ENCODE measurements at regions not wholly inside any gene's neighbourhood (a gene's known extent, or its start where the extent isn't known, plus 50 kb on each side); places are given as distances from the start of the nearest gene placed in this dataset.

GRCh38 chr3:111252779-111253178 lies 181.2 kb downstream of the NECTIN3 start:
- TF ChIP-seq CTCF (IDR thresholded peaks at IDR 0.05 in 2 of 3, conservative IDR thresholded peaks at IDR 0.05 in 1 of 3; ENCODE audit: insufficient read depth in 2 of 3, low read depth in 1 of 3, low read length in 3 of 3) (no peak), ATF2 (CRISPR knock-in tag; IDR thresholded peaks at IDR 0.05) (no peak), KDM4B (IDR thresholded peaks at IDR 0.05; ENCODE audit: borderline replicate concordance in 2 of 2, low read depth in 1 of 2) (no peak), REST (IDR thresholded peaks at IDR 0.05; ENCODE audit: borderline replicate concordance) (no peak), REST (CRISPR knock-in tag; IDR thresholded peaks at IDR 0.05; ENCODE audit: low read depth) (no peak), U2AF2 (optimal IDR thresholded peaks at IDR 0.05; ENCODE audit: low read depth, low read length) (no peak), SRF (CRISPR knock-in tag; IDR thresholded peaks at IDR 0.05) (no peak), SMARCC2 (IDR thresholded peaks at IDR 0.05; ENCODE audit: low read depth) (no peak), ILF3 (IDR thresholded peaks at IDR 0.05; ENCODE audit: borderline replicate concordance) (no peak), MYC (IDR thresholded peaks at IDR 0.05; ENCODE audit: low read depth, low read length) (no peak), MYC (CRISPR knock-in tag; IDR thresholded peaks at IDR 0.05; ENCODE audit: borderline replicate concordance, low read depth) (no peak), YY1 (IDR thresholded peaks at IDR 0.05; ENCODE audit: borderline replicate concordance in 1 of 3, control insufficient read depth in 1 of 3, extremely low read depth in 1 of 3, insufficient read depth in 3 of 3, insufficient read length in 1 of 3, insufficient replicate concordance in 2 of 3, low read depth in 1 of 3, low read length in 2 of 3) (no peak), ARHGAP35 (IDR thresholded peaks at IDR 0.05; ENCODE audit: partially characterized antibody) (no peak)
- TF ChIP-seq, protein P1, sequence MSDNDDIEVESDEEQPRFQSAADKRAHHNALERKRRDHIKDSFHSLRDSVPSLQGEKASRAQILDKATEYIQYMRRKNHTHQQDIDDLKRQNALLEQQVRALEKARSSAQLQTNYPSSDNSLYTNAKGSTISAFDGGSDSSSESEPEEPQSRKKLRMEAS (CRISPR knock-in tag; IDR thresholded peaks at IDR 0.05) = no peak
